GM19025 (cell line): ENCODE measurements at regions not wholly inside any gene's neighbourhood (a gene's known extent, or its start where the extent isn't known, plus 50 kb on each side); places are given as distances from the start of the nearest gene placed in this dataset.
"Not testable (repeated sequence)": the region's sequence is repeated elsewhere in the genome, so short reads cannot be mapped to it uniquely, and the experiment has no call there.

ENCODE experiments used
- ATAC-seq: cut with Tn5 transposase; IDR thresholded peaks from one replicate; pipeline ENCODE4 v1.9.1; 2021; ENCODE audit warnings: mild to moderate bottlenecking, low read depth, moderate library complexity; ENCODE audit not compliant: unreplicated experiment

- peak; percentile 84 for ATAC-seq
These were observed 79.7 kb upstream of the CHD2 start for GRCh38 chr15:92820236-92821021.

- no peak for ATAC-seq
These were observed 78.5 kb upstream of the CHD2 start for GRCh38 chr15:92821491-92822116.

GRCh38 chr15:92822216-92823144 lies 77.6 kb upstream of the CHD2 start:
- ATAC-seq = no peak

GRCh38 chr15:92825985-92826384 lies 74.1 kb upstream of the CHD2 start:
- no peak for ATAC-seq

GRCh38 chr15:92827991-92828390 lies 72.1 kb upstream of the CHD2 start:
- not testable (repeated sequence) for ATAC-seq

GRCh38 chr15:92829875-92830274 lies 70.2 kb upstream of the CHD2 start:
- no peak for ATAC-seq

GRCh38 chr15:92831336-92831654 lies 68.8 kb upstream of the CHD2 start:
- ATAC-seq = no peak

GRCh38 chr15:92831655-92832328 lies 68.3 kb upstream of the CHD2 start:
- peak; percentile 97 for ATAC-seq

GRCh38 chr15:92833106-92833433 lies 67.1 kb upstream of the CHD2 start:
- no peak for ATAC-seq

GRCh38 chr15:92833493-92834271 lies 66.4 kb upstream of the CHD2 start:
- no peak for ATAC-seq

- peak; percentile 91 for ATAC-seq
These were observed 60.4 kb upstream of the CHD2 start for GRCh38 chr15:92839696-92840095.

- no peak for ATAC-seq
These were observed 60.0 kb upstream of the CHD2 start for GRCh38 chr15:92840149-92840548.

GRCh38 chr15:92843326-92843725 lies 56.8 kb upstream of the CHD2 start:
- ATAC-seq = no peak

GRCh38 chr15:92843814-92844213 lies 56.3 kb upstream of the CHD2 start:
- ATAC-seq = no peak

- ATAC-seq = peak; percentile 50
These were observed 55.0 kb upstream of the CHD2 start for GRCh38 chr15:92845126-92845508.

GRCh38 chr15:92846741-92847140 lies 53.4 kb upstream of the CHD2 start:
- ATAC-seq = no peak

- no peak for ATAC-seq
These were observed 52.3 kb upstream of the CHD2 start for GRCh38 chr15:92847841-92848240.

- ATAC-seq = no peak
These were observed 51.7 kb upstream of the CHD2 start for GRCh38 chr15:92848464-92848851.

GRCh38 chr15:92848852-92849598 lies 51.1 kb upstream of the CHD2 start:
- ATAC-seq = peak; percentile 71
